ENCODE measurements at regions not wholly inside any gene's neighbourhood (a gene's known extent, or its start where the extent isn't known, plus 50 kb on each side); places are given as distances from the start of the nearest gene placed in this dataset.

GRCh38 chr4:120561648-120562047, 360.9 kb downstream of the PRDM5 start:
- no peak for TF ChIP-seq POLR2A (IDR thresholded peaks at IDR 0.05)
- TF ChIP-seq CTCF (IDR thresholded peaks at IDR 0.05): no peak
